Endothelial cell of umbilical vein (primary cell): ENCODE measurements at regions not wholly inside any gene's neighbourhood (a gene's known extent, or its start where the extent isn't known, plus 50 kb on each side); places are given as distances from the start of the nearest gene placed in this dataset.

ENCODE experiments used
- BruUV-seq: library from RNA; stranded (reverse); fragments of 400-500 nt; replicated peaks from 2 replicates; lab custom pipeline; 2021; lab: Mats Ljungman, UMichigan
- CTCF ChIA-PET: fragments of 300-600, 350-600 bp; sonication (Branson Sonifier 250); formaldehyde crosslinking; loops from one replicate; lab custom pipeline; 2021; ENCODE audit warnings: antibody characterized with exemption, inconsistent platforms; lab: Charles Lee
- POLR2A ChIA-PET: fragments of 300-600, 350-600 bp; sonication (Branson Sonifier 250); formaldehyde crosslinking; loops from one replicate; lab custom pipeline; 2021; ENCODE audit warnings: antibody characterized with exemption, inconsistent platforms; lab: Charles Lee
- DNase-seq: peaks from one replicate; pipeline ENCODE4 v3.0.0-alpha.2; 2011; ENCODE audit warnings: low read depth, low spot score
- FAIRE-seq: peaks from 2 replicates; lab custom pipeline; 2011; peaks lifted over from hg19 to GRCh38; lab: Jason Lieb, UNC
- H2AFZ ChIP-seq: 2 replicates; pipeline ENCODE4 v1.6.0; 2012; ENCODE audit warnings: low read depth, low read length, control low read depth, inconsistent platforms
- H3K27ac ChIP-seq: 2 replicates; pipeline ENCODE4 v1.5.1; 2011; ENCODE audit warnings: low read depth, mild to moderate bottlenecking, control low read depth, low read length, moderate library complexity; ENCODE audit not compliant: insufficient read depth
- H3K27me3 ChIP-seq, 2 experiments: 2 replicates each; pipeline versions ENCODE4 v1.6.0 to v1.6.1; 2011; ENCODE audit warnings: low read length in 2 of 2, mixed read lengths in 1 of 2; ENCODE audit not compliant: control insufficient read depth in 2 of 2, insufficient read depth in 2 of 2
- H3K36me3 ChIP-seq, 2 experiments: 2 replicates in 1 of 2; 3 replicates in 1 of 2; pipeline ENCODE4 v1.5.1; 2011; ENCODE audit warnings: low read length in 2 of 2, mild to moderate bottlenecking in 1 of 2, moderate library complexity in 1 of 2; ENCODE audit not compliant: control insufficient read depth in 2 of 2, insufficient read depth in 2 of 2; ENCODE audit errors: extremely low read depth in 1 of 2
- H3K4me1 ChIP-seq: 3 replicates; pipeline ENCODE4 v1.5.1; 2011; ENCODE audit warnings: mild to moderate bottlenecking, low read length; ENCODE audit not compliant: control insufficient read depth, insufficient read depth; ENCODE audit errors: extremely low read depth
- H3K4me2 ChIP-seq: 2 replicates; pipeline ENCODE4 v1.6.1; 2011; ENCODE audit warnings: low read length, control low read depth, mixed read lengths; ENCODE audit not compliant: insufficient read depth
- H3K4me3 ChIP-seq, 3 experiments: fragments of 200-600 bp in 1 of 3; sonication (generic), shearing (Covaris generic) in 1 of 3; replicated peaks in 1 of 3; 2 replicates each; pipeline ENCODE4 v1.5.1; 2011 to 2016; ENCODE audit warnings: control low read depth in 3 of 3, low read length in 3 of 3, mild to moderate bottlenecking in 2 of 3, inconsistent platforms in 1 of 3, low read depth in 1 of 3, moderate library complexity in 1 of 3; ENCODE audit not compliant: insufficient read depth in 1 of 3
- H3K79me2 ChIP-seq: 2 replicates; pipeline ENCODE4 v1.6.0; 2012; ENCODE audit warnings: low read length, inconsistent platforms; ENCODE audit not compliant: control insufficient read depth, insufficient read depth
- H3K9ac ChIP-seq: replicated peaks from 2 replicates; pipeline ENCODE3; 2011; ENCODE audit warnings: low read length, control low read depth; ENCODE audit not compliant: insufficient read depth; ENCODE audit errors: extremely low read depth
- H3K9me1 ChIP-seq: replicated peaks from 3 replicates; pipeline ENCODE4 v1.6.0; 2011; ENCODE audit warnings: mild to moderate bottlenecking, low read length; ENCODE audit not compliant: control insufficient read depth, insufficient read depth; ENCODE audit errors: extremely low read depth
- H3K9me3 ChIP-seq: replicated peaks from 2 replicates; pipeline ENCODE4 v1.5.1; 2012; ENCODE audit warnings: low read length, inconsistent platforms; ENCODE audit not compliant: control insufficient read depth, insufficient read depth
- H4K20me1 ChIP-seq: replicated peaks from 2 replicates; pipeline ENCODE3; 2011; ENCODE audit warnings: mild to moderate bottlenecking, low read length; ENCODE audit not compliant: control insufficient read depth, insufficient read depth; ENCODE audit errors: extremely low read depth
- EZH2 ChIP-seq: IDR thresholded peaks from 2 replicates; pipeline ENCODE4 v1.6.1; 2012; ENCODE audit warnings: borderline replicate concordance, low read depth, mild to moderate bottlenecking, moderate library complexity, low read length, inconsistent platforms; ENCODE audit not compliant: severe bottlenecking
- FOS ChIP-seq: IDR thresholded peaks from 2 replicates; pipeline ENCODE4 v1.6.1; 2011; ENCODE audit warnings: mild to moderate bottlenecking, low read length, moderate library complexity, borderline replicate concordance; ENCODE audit not compliant: insufficient read depth
- GATA2 ChIP-seq: IDR thresholded peaks from 2 replicates; pipeline ENCODE4 v1.7.0; 2011; ENCODE audit warnings: low read depth, mild to moderate bottlenecking, moderate library complexity, mixed read lengths, low read length; ENCODE audit not compliant: insufficient read length, insufficient read depth
- JUN ChIP-seq: IDR thresholded peaks from 2 replicates; pipeline ENCODE4 v1.6.1; 2011; ENCODE audit warnings: borderline replicate concordance, low read depth; ENCODE audit not compliant: insufficient read length, insufficient read depth
- MAX ChIP-seq: IDR thresholded peaks from 2 replicates; pipeline ENCODE4 v1.6.1; 2011; ENCODE audit not compliant: insufficient read depth, insufficient read length
- MYC ChIP-seq: IDR thresholded peaks from one replicate; pipeline ENCODE4 v1.6.1; 2011; ENCODE audit warnings: mild to moderate bottlenecking, low read depth, low read length
- POLR2A ChIP-seq: IDR thresholded peaks from 2 replicates; pipeline ENCODE4 v1.6.1; 2012; ENCODE audit warnings: low read depth, mild to moderate bottlenecking, control low read depth, low read length
- POLR2AphosphoS5 ChIP-seq: IDR thresholded peaks from 2 replicates; pipeline ENCODE4 v1.6.1; 2012; ENCODE audit warnings: low read depth, mild to moderate bottlenecking, control low read depth, low read length, moderate library complexity; ENCODE audit not compliant: insufficient read depth
- dilution Hi-C: fragments of 300-500 bp; cut with MboI; formaldehyde crosslinking; loops from one replicate; pipeline ENCODE4 v1.15.0; 2019; ENCODE audit warnings: low sequenced_read_pairs; ENCODE audit not compliant: extremely low pct_ligation_motif_present
- intact Hi-C: fragments of 100-400 bp; cut with micrococcal nuclease; formaldehyde crosslinking; loops from one replicate; pipeline ENCODE4 v1.10.0; 2022
- TF ChIP-seq, protein P1 (sequence below), 2 donors: IDR thresholded peaks; 1 replicate in 1 of 2; 2 replicates in 1 of 2; pipeline ENCODE4 v1.5.1; 2011; ENCODE audit warnings: low read length in 2 of 2, mild to moderate bottlenecking in 2 of 2, moderate library complexity in 2 of 2, control low read depth in 1 of 2, inconsistent platforms in 1 of 2, low read depth in 1 of 2; ENCODE audit not compliant: insufficient read depth in 1 of 2; ENCODE audit errors: extremely low read depth in 1 of 2

GRCh38 chr4:101669832-101670188 lies 120.7 kb upstream of the BANK1 start:
- no peaks in the 10 kb centered on the region for H3K4me1 ChIP-seq
- POLR2A ChIA-PET: no interaction called here
- no peaks in the 10 kb centered on the region for H3K36me3 ChIP-seq
- TF ChIP-seq GATA2: no peak
- no peak for TF ChIP-seq MYC
- TF ChIP-seq POLR2AphosphoS5: no peak
- TF ChIP-seq MAX: no peak
- TF ChIP-seq FOS: no peak
- no peak for TF ChIP-seq POLR2A
- TF ChIP-seq, protein P1, sequence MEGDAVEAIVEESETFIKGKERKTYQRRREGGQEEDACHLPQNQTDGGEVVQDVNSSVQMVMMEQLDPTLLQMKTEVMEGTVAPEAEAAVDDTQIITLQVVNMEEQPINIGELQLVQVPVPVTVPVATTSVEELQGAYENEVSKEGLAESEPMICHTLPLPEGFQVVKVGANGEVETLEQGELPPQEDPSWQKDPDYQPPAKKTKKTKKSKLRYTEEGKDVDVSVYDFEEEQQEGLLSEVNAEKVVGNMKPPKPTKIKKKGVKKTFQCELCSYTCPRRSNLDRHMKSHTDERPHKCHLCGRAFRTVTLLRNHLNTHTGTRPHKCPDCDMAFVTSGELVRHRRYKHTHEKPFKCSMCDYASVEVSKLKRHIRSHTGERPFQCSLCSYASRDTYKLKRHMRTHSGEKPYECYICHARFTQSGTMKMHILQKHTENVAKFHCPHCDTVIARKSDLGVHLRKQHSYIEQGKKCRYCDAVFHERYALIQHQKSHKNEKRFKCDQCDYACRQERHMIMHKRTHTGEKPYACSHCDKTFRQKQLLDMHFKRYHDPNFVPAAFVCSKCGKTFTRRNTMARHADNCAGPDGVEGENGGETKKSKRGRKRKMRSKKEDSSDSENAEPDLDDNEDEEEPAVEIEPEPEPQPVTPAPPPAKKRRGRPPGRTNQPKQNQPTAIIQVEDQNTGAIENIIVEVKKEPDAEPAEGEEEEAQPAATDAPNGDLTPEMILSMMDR (IDR thresholded peaks at IDR 0.05; ENCODE audit: extremely low read depth in 1 of 2, insufficient read depth in 1 of 2, low read depth in 1 of 2, low read length in 2 of 2): no peak
- no peak for TF ChIP-seq EZH2
- TF ChIP-seq JUN: no peak
- H3K9ac ChIP-seq: no peak overlapping the region
- FAIRE-seq (no peak), DNase-seq (no peak)
- no peak overlapping the region for H3K4me3 ChIP-seq
- dilution Hi-C loops (no loop called here), intact Hi-C loops (no loop called here)
- H3K27ac ChIP-seq: no peak overlapping the region
- no peaks in the 10 kb centered on the region for H4K20me1 ChIP-seq
- H2AFZ ChIP-seq: no peak overlapping the region
- H3K9me3 ChIP-seq: no peaks in the 10 kb centered on the region
- CTCF ChIA-PET: interaction anchor here (0.8 kb wide), 1 partner anchor 10 kb away, joined by 3 read pairs; no protein-coding TSS in a partner anchor
- H3K9me1 ChIP-seq: no peaks in the 10 kb centered on the region
- H3K27me3 ChIP-seq: no peaks in the 10 kb centered on the region
- no peak overlapping the region for H3K4me2 ChIP-seq
- H3K79me2 ChIP-seq: no peaks in the 10 kb centered on the region
- no TSS peak for BruUV-seq
